Neutrophil (primary cell): ENCODE measurements at regions not wholly inside any gene's neighbourhood (a gene's known extent, or its start where the extent isn't known, plus 50 kb on each side); places are given as distances from the start of the nearest gene placed in this dataset.
A peak's percentile ranks its signal among the peaks of the same experiment; 100 is the strongest.

ENCODE experiments used
- H3K27ac ChIP-seq: fragments of 200-600 bp; sonication (generic); 2 replicates; pipeline ENCODE4 v1.5.1; 2016; ENCODE audit warnings: mild to moderate bottlenecking, moderate library complexity
- H3K27me3 ChIP-seq: fragments of 200-600 bp; sonication (generic); 2 replicates; pipeline ENCODE4 v1.6.0; 2016; ENCODE audit warnings: mild to moderate bottlenecking
- H3K36me3 ChIP-seq: fragments of 200-600 bp; sonication (generic); 2 replicates; pipeline ENCODE4 v1.5.1; 2017
- H3K4me1 ChIP-seq, 2 experiments: fragments of 200-600 bp in 1 of 2; sonication (generic) in 1 of 2; 1 replicate in 1 of 2; 2 replicates in 1 of 2; pipeline versions ENCODE4 v1.5.1 to v1.6.1; 2013 to 2016; ENCODE audit warnings: low read depth in 1 of 2, low read length in 1 of 2, mild to moderate bottlenecking in 1 of 2, moderate library complexity in 1 of 2; ENCODE audit not compliant: control insufficient read depth in 1 of 2, insufficient read depth in 1 of 2
- H3K4me3 ChIP-seq, 2 experiments: fragments of 200-600 bp in 1 of 2; sonication (generic) in 1 of 2; 1 replicate in 1 of 2; 2 replicates in 1 of 2; pipeline ENCODE4 v1.5.1; 2013 to 2016; ENCODE audit warnings: low read depth in 1 of 2, low read length in 1 of 2, mild to moderate bottlenecking in 1 of 2, moderate library complexity in 1 of 2
- H3K9me3 ChIP-seq: fragments of 200-600 bp; sonication (generic); 2 replicates; pipeline ENCODE4 v1.5.1; 2016
- CTCF ChIP-seq: fragments of 200-600 bp; sonication (generic); IDR thresholded peaks from 2 replicates; pipeline ENCODE4 v1.5.1; 2016; ENCODE audit warnings: antibody characterized with exemption

- TF ChIP-seq CTCF, result no peak
- no peaks in the 10 kb centered on the region for H3K36me3 ChIP-seq
- no peaks in the 10 kb centered on the region for H3K9me3 ChIP-seq
- no peak overlapping the region for H3K4me3 ChIP-seq
- no peak overlapping the region for H3K27ac ChIP-seq
- H3K4me1 ChIP-seq, result peaks cover 25 to 29% of the 10 kb centered on the region in 2 experiments
- no peaks in the 10 kb centered on the region for H3K27me3 ChIP-seq
Measured at GRCh38 chr12:92032965-92033364, 112.7 kb downstream of the BTG1 start.

- H3K9me3 ChIP-seq, result no peaks in the 10 kb centered on the region
- H3K36me3 ChIP-seq, result no peaks in the 10 kb centered on the region
- TF ChIP-seq CTCF, result no peak
- H3K27ac ChIP-seq, result no peak overlapping the region
- peaks cover 25 to 29% of the 10 kb centered on the region in 2 experiments for H3K4me1 ChIP-seq
- no peak overlapping the region for H3K4me3 ChIP-seq
- no peaks in the 10 kb centered on the region for H3K27me3 ChIP-seq
Measured at GRCh38 chr12:92032101-92032500, 113.5 kb downstream of the BTG1 start.

GRCh38 chr12:92030618-92031017 is 115.0 kb downstream of the BTG1 start:
- Histone ChIP-seq H3K4me1 (peaks cover 25 to 28% of the 10 kb centered on the region in 2 experiments), H3K27me3 (no peaks in the 10 kb centered on the region), H3K36me3 (no peaks in the 10 kb centered on the region), H3K4me3 (peak overlapping the region in 1 of 2 experiments; percentile 5), H3K9me3 (no peaks in the 10 kb centered on the region), H3K27ac (peak overlapping the region; percentile 66)
- no peak for TF ChIP-seq CTCF

- H3K4me3 ChIP-seq, result peak overlapping the region in 1 of 2 experiments; percentile 5
- peaks cover 21 to 22% of the 10 kb centered on the region in 2 experiments for H3K4me1 ChIP-seq
- H3K27me3 ChIP-seq, result no peaks in the 10 kb centered on the region
- H3K36me3 ChIP-seq, result no peaks in the 10 kb centered on the region
- no peak for TF ChIP-seq CTCF
- no peaks in the 10 kb centered on the region for H3K9me3 ChIP-seq
- H3K27ac ChIP-seq, result peak overlapping the region; percentile 66
Measured at GRCh38 chr12:92029902-92030586, 115.6 kb downstream of the BTG1 start.

- TF ChIP-seq CTCF, result no peak
- H3K4me3 ChIP-seq, result no peak overlapping the region
- peaks cover 15 to 16% of the 10 kb centered on the region in 2 experiments for H3K4me1 ChIP-seq
- no peaks in the 10 kb centered on the region for H3K9me3 ChIP-seq
- H3K27ac ChIP-seq, result no peak overlapping the region
- H3K36me3 ChIP-seq, result no peaks in the 10 kb centered on the region
- H3K27me3 ChIP-seq, result no peaks in the 10 kb centered on the region
Measured at GRCh38 chr12:92029136-92029535, 116.5 kb downstream of the BTG1 start.
